Midbrain (tissue), 1 donor: ENCODE measurements at regions not wholly inside any gene's neighbourhood (a gene's known extent, or its start where the extent isn't known, plus 50 kb on each side); places are given as distances from the start of the nearest gene placed in this dataset.

Experiments
- DNase-seq: peaks from one replicate; lab custom pipeline; 2025; lab: John Stamatoyannopoulos, UW

DNA sequence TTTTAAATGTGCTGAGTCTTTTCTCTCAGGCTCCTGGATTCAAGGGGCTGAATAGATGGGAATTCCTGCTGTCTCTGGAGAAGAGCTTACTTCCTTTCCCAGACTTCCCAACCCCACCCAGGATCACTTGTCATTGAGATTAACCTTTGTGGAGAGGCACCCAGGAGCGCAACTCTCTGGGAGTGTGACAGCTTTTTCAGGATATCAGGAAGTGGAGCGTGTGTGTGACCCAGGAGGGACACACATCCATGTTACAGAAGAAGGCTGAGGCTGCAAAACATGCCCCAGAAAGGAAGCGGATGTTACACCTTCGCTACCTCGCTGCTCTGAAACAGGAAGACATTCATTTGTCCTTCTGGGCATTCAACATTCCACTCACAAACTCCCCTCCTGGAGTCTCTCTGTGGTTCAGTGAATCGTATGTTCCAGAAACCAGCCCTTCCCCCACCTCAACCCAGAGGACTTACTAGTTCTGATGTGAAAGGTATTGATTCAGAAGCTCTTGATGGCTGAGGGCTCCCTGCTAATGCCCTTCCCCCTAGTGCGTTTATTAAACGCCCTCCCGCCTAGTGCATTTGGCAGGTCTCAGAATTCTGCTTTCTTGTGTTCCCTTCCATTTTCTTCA is 523.9 kb downstream of the TNS1 start:
- DNase-seq, result no peak

GRCh38 chr2:217477583-217477982 is 525.2 kb downstream of the TNS1 start:
- DNase-seq, result no peak

GRCh38 chr2:217475791-217476190 is 527.0 kb downstream of the TNS1 start:
- DNase-seq, result no peak

DNA sequence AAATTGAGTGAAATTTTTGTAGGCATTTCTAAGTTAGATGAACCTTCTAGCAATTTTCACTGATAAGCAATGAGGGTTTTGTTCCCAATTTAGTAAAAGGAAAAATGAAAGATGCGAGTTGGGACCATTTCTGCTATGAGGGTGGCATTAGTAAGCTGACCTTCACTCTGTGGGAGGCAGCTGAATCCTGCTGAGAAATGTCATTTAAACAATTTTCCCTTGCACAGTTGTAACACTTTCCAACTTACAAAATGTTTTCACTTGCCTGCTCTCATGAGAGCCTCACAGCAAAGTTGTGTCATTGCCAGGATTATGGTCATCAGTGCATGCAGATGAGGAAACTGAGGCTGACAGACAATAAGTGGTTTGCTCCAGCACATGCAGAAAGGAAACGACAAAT is 527.7 kb downstream of the TNS1 start:
- DNase-seq, result no peak

- DNase-seq, result no peak
These were observed 531.5 kb downstream of the TNS1 start for GRCh38 chr2:217471319-217471718.

- DNase-seq, result no peak
These were observed 533.5 kb downstream of the TNS1 start for GRCh38 chr2:217469203-217469810.

- DNase-seq, result no peak
These were observed 534.6 kb downstream of the TNS1 start for GRCh38 chr2:217468042-217468830.

DNA sequence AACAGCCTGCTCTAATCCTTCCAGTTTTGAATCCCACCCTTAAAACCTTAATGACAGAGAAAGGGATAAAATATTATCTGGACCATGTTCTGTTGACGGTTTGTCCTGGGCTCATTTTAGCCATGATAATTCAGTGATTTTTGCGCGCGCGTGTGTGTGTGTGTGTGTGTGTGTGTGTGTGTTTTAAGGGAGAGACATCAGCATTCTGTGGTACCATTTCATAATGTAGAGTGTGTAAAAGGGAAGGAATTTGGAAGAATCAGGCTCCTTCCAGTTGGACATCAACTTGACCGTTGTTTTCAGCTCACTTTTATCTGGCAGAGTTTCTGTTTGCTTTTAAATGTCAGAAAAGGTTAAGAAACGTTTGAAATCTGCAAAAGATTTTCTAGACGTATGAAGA is 535.5 kb downstream of the TNS1 start:
- DNase-seq, result no peak

GRCh38 chr2:217466805-217467204 is 536.0 kb downstream of the TNS1 start:
- no peak for DNase-seq

GRCh38 chr2:217466104-217466503 is 536.7 kb downstream of the TNS1 start:
- no peak for DNase-seq

GRCh38 chr2:217465100-217465499 is 537.7 kb downstream of the TNS1 start:
- no peak for DNase-seq

DNA sequence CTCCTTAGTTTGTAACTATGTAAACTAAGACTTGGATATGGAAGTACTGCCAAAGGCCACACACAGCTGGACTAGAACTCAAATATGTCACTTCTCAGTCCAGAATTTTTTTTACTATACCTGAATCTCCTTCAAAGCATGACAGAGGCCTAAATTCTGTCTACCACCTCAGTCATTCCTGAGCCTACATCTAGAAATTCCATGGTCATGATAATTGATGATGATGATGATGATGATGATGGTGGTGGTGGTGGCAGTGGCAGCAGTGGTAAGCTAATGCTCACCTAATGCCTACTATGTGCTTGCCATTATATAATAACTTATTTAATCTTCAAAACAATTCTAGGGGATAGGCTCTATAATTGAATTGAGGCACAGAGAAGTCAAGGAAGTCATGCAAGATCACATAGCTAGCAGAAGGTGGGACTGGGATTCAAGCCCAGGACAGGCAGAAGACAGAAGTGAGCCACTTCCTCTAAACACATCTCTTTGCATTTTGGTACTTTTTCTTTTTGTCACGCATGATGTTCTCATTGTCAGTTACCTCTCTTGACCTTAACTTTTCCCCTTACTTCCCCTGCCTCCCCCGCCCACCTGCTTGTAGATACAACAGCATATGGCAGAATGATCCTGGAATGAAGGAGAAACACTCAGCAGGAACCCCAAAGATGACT is 539.3 kb downstream of the TNS1 start:
- DNase-seq, result no peak

GRCh38 chr2:217462121-217462520 is 540.7 kb downstream of the TNS1 start:
- no peak for DNase-seq

- DNase-seq, result no peak
These were observed 541.1 kb downstream of the TNS1 start for GRCh38 chr2:217461674-217462073.

- no peak for DNase-seq
These were observed 543.0 kb downstream of the TNS1 start for GRCh38 chr2:217459680-217460405.

DNA sequence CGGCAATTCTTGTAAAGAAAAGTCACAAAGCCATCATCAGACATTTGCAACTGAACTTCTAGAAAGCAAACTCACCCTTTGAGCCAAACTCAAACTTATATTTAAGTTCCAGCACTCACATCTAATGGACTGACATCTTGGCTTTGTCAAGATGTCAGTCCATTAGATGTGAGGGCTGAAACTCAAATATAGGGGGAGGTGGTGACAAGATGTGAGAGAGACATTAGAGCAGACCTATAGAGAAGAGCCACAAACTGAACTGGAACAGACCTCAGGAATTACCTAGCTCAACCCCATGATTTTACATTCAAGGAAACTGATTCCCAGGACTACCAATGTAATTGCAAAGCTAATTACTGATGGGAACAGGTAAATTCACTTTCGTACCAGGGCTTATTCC is 543.8 kb downstream of the TNS1 start:
- no peak for DNase-seq

- DNase-seq, result no peak
These were observed 546.8 kb downstream of the TNS1 start for GRCh38 chr2:217456016-217456415.

DNA sequence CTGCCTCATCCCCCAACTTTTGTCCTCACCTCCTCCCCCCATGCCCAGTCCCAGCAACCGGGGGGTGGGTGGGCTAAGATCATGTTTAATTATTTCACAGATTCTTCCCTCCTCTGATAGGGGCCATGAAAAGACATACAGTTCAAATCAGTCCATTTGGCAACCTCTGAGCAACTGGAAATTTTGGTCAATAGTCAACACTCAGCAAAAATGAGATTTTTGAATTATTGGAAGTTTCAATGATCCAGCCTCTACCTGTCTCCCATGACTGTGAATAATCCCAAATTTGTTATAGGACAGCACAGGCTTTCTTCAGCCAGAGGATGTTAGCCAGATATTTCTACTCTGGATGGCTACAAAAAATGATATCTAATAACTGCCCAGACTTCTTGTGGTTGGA is 549.9 kb downstream of the TNS1 start:
- DNase-seq, result no peak

GRCh38 chr2:217451666-217452065 is 551.1 kb downstream of the TNS1 start:
- DNase-seq, result no peak

DNA sequence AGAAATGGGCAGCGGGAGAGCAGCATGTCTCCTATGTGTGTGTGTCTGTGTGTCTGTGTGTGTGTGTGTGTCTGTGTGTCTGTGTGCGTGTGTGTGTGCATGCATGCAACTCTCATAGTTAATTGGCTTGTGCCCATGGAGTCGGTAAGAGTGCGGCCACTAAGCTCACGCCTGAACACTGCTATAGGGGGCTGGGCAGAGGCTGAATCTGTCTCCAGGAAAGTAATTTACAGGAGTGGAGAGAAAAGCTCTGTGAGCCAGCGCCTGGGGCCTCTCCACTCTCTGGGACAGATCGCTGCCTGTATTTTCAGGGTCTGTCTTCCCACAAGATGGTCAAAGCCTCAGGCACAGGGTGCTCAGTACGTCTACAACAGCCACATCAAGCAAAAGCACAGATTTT is 553.4 kb downstream of the TNS1 start:
- no peak for DNase-seq

DNA sequence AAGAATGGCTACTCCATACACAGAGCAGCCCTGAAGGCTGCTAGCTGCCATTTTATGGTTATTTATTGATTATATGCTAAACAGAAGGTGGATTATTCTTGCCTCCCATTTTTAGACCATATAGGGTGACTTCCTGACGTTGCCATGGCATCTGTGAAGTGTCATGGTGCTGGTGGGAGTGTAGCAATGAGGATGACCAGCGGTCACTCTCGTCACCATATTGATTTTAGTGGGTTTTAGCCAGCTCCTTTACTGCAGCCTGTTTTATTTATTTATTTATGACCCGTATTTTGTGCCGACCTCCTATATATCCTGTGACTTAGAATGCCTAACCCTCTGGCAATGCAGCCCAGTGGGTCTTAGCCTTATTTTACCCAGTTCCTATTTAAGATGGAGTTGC is 553.9 kb downstream of the TNS1 start:
- no peak for DNase-seq

DNA sequence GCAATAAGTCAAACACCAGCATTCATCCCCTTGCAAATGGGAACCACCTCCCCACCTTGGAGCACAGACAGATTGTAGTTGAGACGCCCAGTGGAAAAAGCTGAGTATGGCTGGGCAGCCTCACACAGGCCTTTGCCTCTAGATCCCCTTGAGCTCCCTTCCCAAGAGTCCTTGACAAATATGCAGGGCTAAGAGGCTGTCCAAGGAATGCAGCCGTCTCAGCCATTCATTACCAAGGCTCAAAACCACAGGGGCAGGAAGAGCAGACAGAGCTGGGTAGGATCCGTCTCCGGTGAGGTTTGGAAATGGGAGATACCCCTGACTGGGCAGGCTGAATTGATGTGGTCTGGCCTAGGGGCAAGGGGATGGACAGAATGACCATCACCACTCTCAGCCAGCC is 557.1 kb downstream of the TNS1 start:
- no peak for DNase-seq
